Activated CD4-positive, CD25-positive, alpha-beta regulatory T cell treated with anti-CD3 and anti-CD28 coated beads, Interleukin-2, amount 50 U/mL, for 16 hours (primary cell): ENCODE measurements at regions not wholly inside any gene's neighbourhood (a gene's known extent, or its start where the extent isn't known, plus 50 kb on each side); places are given as distances from the start of the nearest gene placed in this dataset.
"Not testable (repeated sequence)": the region's sequence is repeated elsewhere in the genome, so short reads cannot be mapped to it uniquely, and the experiment has no call there.

ENCODE experiments used
- DNase-seq: peaks from one replicate; pipeline ENCODE4 v3.0.0-alpha.2; 2020; ENCODE audit warnings: low read depth, low spot score

DNA sequence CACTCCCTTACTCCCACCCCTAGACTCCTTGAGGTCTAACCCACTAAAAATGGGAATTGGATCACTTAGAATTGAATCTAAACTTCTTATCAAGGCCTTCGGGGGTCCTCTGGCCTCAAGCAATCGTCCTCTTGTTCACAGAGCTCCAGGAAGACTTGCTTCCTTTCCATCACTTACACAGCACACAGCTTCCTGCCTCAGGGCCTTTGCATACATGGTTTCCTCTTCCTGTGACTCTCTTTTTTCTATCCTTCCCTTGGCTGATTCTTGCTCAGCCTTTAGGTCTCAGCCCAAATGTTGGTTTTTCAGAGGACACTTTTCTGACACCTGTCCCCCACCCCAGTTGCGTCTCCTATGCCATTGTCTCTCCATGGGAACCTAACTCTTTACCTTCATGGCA, 50.0 kb upstream of the ALDH1B1 start:
- DNase-seq, result no peak

DNA sequence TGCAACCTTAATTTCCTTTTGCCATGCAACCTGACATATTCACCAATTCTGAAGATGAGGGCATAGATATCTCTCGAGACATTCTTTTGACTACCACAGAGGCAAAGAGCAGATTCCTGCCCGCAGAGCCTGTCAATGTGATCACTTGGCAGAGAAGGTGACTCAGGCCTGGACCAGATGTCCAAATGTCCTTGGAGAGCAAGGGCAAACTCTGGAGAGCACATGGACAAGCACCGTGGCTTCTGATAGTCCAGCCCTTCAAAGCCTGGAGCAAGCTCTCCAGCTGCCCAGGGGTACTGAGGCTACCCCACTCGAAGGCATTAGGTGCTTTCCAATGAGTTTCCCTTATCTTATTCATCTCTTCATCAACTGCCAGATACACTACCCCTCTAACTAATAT, 50.4 kb upstream of the ALDH1B1 start:
- no peak for DNase-seq

DNA sequence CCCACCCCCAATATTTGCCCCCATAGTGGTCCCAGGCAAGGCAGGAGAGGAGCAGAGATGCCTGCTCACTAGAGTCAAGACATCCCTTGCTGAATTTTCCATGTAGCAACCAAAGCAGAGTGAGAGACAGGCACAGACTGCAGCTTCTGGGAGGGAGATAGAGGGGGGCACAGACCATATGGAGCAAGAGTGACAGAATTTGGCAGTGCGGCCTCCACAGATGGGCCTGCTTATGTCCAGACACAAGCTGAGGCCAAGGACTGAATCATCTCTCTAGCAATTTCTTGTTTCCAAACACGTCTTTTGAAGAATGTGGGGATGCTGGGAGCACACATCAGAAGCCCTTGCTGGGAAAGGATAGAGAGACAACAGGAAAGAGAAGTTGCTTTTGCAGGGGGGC, 53.0 kb upstream of the ALDH1B1 start:
- no peak for DNase-seq

DNA sequence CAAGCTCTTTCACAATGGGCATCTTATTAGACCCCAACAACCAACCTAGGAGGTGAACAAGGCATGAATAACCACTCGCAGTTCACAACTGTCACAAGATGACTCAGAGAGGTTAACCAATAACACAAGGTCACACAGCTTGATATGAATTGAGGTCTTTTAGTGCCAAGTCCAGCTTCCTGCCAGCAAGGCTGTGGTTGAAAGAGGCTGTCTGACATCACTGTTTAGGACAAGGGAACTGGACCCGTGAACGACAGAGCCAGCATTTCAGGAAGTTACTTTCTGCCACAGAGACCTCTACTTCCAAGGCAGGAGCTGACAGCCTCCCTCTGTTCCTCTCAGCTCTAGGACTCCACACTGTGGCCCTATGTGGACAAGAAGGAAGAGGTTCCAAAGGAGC, 53.4 kb upstream of the ALDH1B1 start:
- DNase-seq, result no peak

DNA sequence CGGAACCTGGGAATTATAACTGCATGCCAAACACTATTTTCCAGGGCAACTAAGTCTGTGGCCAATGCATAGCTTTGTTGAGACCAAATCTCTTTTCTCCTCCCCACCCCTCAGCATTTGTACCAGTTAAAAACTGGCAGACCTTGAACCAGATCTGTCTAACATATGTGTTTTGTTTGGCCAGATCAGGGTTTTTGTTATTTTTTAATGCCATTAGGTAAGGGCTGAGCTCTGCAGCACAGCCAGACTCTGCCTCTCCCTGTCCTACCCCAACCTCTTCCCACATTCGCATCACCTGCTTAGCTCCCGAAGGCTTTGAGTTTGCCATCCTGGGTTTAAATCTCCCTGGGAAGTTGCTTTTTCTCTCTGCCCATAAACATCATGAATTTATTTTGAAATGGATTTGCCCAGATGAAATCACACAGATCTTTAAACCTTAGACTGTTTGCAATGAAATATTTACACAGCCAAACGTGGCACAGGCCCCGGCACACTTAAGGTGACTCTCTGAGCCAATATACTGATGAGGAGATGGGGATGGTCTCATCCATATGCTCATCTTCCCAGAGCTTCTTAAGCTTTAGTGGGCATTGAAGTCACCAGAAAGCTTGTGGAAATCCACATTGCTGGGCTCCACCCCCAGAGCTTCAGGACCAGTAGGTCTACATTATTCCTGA, 54.0 kb upstream of the ALDH1B1 start:
- DNase-seq, result no peak

DNA sequence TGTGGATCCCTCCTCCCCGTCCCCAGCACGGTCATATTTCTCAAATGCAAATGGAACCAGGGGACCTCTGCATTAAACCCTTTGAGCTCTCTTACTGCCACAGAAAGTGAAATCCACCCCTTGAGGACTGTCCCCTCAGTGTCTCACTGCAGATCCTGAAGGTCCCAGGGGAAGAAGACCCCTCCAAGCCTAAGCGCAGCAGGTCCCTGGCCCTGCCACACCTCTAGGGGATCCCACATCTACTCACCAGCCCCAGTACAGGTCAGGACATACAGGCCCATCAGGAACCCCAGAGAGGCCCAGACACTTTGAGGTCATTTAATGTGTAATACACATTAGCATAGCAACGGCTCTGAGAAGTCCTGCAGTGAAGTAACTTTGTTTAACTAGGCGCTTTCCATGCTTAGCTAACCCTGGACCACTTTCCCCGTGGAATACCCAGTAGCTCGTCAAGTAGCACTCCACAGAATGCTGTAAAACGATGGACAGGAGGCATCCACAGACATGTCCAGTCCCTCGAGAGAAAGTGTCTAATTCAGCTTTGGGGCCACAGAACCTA, 54.7 kb upstream of the ALDH1B1 start:
- no peak for DNase-seq

DNA sequence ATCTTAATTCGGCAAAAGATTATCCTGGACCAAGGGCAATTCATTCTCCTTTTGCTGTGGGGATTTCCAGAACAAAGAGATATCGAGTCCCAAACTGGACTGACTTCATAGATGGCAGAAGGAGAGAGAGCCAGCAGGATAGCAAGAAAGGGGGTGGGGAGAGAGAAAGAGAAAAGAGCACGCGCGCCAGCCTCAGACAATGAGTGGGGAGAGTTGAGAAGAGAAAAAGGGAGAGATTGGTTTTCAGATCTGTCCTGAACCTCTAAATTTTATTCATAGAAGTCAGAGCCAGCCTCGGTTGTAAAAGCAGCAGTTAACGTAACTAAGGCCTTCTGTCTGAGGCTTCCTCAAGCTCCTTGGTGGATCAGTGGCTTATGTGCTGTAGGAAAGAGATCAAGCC, 55.3 kb upstream of the ALDH1B1 start:
- DNase-seq, result no peak

DNA sequence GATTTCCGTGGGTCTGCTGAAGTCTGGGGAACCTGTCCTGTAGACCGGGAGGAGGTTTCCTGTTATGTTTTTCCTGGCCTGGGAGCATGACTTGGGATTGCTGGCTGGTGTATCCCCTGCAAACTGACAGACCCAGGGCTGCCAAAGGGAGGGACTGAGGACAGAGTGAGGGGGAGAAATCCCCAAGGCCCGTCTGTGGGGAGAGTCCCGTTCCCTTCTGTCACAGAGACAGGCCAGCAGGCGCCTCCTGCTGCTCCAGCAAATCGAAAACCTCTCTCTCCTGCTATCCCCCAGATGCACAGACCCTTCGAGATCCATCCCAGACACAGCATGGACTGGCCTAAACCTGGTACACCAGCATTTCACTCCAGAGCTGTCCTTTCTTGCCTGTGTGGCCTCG, 56.2 kb upstream of the ALDH1B1 start:
- DNase-seq, result no peak

DNA sequence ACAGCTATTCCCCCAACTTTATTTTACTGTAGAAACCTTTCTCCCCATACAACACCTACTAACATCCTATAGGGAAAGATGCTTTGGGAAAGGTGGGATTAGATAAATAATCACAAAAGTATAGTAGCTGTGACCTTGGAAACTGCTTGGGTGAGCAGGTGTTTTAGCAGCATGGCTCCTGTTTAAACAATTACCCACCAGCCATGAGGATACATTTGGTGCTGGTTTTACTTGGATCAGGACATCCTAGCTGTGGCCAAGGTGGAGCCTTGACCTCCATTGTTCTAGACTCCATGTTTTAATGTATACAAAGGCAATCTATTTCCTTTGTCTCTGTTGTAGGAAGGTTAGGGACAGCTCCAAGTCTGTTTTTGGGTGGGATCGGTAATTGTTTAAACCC, 56.8 kb upstream of the ALDH1B1 start:
- no peak for DNase-seq

DNA sequence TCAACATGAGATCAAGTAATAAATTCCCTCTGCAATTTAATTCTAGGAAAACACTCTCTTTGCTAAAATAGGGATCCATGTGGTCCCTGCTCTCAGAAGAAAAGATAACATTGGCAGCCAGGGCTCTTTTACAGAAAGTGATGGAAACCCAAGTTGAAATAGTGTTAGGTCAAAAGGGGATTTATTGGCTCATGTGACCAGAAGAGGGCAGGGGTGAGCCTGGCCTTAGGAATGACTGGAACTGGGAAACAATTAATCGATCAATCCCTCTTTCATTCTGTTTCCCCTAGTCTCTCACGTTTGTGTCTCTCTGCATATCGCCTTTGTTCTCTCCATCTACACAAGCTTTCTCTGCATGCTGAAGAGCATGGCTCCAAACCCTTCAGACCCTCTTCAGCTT, 58.3 kb upstream of the ALDH1B1 start:
- no peak for DNase-seq

DNA sequence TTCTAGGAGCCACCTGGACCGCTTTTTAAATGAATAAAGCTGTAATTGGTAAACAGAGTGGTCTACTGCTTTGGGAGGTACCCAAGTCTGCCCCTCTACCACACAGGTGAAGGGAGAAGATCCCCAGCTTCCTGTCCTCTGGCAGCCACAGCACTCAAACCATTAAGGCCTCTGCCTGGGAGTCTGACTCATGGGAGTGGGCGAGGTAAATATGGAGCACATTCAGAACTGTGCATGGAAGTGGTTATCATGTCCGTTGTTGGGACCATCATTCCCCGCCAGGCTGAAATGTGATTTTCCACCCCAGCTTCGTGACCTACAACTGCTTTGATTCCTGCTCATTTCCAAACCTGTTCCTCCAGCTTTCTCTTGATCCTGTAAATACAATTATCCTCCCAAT, 59.5 kb upstream of the ALDH1B1 start:
- no peak for DNase-seq

DNA sequence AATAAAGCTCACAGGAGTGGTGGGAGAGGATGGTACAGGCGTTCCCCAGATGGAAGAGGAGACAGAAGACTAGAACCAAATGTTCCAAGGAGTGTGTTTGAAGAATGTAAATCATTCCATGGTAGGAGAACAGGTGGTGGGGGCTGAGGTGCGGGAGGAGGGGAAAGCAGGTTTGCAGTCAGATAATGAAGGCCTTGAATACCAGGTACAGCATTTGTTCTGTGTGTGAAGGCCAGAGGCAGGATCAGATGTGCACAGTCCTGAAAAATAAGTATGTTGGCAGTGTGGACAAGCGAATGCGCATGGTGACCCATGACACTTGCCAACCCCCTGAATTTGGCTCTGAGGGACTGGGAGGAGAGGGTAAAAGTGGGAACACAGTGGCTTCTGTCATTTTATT, 59.9 kb upstream of the ALDH1B1 start:
- no peak for DNase-seq

DNA sequence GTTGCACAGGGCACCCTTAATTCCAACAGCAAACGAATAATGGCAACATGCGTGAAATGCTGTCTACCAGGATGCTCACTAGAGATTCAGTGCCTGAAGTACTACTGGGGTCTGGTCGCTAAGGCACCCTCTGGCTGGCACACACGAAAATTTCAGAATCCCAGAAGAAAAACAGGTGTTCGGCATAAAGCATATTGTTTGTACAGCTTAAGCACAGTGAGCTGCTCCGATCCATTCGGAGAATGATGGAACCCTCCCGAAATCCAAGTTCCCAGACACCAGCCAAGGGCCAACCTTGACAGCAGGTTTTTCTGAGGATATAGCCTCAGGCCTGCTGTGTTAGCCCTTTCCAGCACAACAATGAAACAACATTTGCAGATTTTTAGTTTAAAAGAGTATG, 61.4 kb upstream of the ALDH1B1 start:
- no peak for DNase-seq

DNA sequence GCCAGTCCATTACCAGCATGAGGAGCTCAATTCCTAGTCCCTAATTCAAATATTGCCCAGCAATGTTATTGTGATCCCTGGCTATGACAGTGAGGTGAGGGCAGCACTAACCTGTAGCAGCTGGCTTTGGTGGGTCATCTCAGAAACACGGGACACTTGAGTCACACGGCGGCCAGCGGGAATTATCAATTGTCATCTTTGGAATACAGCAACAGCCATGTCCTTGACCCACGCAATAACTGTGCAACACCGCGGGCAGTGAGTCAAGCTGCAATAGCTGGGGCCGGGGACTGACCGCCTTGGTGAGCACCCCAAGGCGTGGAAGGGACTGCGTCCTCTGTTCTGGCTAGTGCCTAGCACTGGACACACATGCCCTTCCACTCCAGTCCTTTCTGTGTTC, 62.5 kb upstream of the ALDH1B1 start:
- no peak for DNase-seq

DNA sequence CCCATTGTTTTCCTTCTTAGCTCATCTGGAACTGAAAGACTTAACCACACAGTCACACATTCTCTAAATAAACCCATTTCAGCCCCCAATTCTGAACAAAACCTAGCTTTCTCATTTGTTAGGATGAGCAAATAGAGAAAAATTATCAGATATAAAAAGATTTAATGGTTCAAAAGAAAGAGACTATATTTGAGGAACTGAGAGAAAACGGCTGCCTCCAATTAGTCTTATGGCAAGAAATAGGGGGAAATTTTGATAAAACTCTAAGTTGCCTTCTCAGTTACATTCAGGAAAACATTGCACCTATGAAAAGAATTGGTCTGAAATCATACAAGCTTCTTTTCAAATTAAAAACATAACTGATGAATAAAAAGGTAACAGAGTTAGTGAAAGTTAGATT, 63.7 kb upstream of the ALDH1B1 start:
- DNase-seq, result no peak

DNA sequence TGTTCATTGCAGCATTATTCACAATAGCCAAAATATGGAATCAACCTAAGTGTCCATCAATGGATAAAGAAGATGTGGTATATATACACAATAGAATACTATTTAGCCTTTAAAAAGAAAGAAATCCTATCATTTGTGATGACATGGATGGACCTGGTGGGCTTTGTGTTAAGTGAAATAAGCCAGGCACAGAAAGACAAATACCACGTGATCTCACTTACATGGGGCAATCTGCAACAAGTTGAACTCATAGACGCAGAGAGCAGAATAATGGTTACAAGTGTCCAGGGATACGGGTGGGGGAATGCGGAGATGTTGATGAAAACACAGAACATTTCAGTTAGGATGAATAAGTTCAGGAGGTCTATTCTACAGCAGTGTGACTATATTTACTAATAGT, 66.4 kb upstream of the ALDH1B1 start:
- DNase-seq, result no peak

DNA sequence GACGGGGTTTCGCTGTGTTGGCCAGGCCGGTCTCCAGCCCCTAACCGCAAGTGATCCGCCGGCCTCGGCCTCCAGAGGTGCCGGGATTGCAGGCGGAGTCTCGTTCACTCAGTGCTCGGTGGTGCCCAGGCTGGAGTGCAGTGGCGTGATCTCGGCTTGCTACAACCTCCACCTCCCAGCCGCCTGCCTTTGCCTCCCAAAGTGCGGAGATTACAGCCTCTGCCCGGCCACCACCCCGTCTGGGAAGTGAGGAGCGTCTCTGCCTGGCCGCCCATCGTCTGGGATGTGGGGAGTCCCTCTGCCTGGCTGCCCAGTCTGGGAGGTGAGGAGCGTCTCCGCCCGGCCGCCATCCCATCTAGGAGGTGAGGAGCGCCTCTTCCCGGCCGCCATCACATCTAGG, 68.3 kb upstream of the ALDH1B1 start:
- not testable (repeated sequence) for DNase-seq

DNA sequence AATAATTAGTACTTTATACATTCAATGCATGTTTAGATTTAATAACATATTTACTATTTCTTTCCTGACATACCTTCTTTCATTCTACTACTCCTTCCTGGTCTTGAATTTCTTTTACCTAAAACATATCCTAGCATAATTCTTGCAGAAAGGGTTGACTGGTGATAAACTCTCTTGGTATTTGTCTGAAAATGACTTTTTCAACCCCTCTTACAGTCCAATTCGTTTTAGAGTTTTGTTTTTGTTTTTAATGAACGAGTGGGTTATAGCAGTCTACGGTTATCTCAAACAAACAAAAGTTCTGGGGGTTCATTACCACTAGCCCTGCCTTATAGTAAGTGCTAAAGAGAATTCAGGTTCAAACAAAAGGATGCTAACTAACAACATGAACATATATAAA, 69.6 kb upstream of the ALDH1B1 start:
- no peak for DNase-seq

DNA sequence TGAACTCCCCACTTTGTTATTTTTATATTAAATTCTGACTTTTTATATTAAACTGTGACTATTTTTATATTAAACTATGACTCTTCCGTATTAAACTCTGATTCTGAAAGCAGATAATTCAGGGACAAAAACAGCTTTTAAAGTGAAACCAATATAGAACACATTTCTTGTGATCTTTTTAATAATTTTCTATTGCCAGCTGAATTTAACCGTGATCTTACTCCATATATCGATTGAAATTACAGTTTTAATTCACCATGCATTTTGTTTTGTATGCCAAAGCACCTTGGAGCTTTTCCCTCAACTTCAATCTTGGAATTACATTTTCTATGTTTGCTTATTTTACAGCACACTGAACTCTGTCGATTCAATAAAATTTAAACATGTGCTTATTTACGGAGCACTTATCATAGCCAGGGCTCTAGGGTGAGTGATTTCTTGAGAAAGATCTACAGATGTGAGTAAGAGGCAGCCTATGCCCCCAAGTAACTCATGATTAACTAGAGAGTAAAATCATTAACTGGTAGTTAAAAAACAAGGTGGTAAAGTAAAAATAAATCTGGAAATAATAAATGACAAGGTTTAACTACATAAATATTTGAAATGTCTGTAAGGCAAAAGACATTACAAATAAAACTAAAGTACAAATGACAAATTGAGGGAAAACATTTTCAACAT, 72.9 kb upstream of the ALDH1B1 start:
- no peak for DNase-seq

DNA sequence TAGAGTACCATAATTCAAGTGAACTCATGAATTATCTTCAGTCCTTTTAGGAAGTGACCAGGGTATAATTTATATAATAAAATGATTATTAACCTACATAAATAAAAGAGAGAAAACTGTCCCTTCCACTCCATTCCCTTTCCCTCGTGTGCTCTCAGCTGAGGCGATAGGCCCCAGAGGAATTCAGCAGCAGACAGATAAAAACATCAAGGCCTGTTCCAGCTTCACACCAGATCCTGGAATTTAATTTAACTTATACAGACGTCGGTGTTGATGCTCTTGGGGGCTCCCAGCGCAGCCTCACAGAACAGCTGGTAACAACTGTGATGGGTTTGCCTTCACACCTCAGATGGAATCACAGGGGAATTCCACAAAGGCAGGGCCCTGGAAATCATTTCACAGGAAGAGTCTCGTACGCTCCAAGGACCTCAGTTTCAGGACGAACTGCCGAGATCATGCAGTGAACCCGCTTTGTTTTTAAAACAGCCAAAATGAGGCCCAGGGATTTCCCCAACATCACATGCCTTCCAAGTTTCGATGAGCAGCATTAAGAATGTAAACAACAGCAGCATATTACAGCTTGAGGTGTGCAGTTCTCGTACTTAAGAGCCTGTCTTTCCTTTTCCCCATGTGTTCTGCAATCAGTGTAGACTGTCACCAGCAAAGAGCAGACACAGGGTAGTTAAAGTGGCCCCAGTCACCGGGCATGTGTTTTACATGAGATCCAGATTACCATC, 73.6 kb upstream of the ALDH1B1 start:
- no peak for DNase-seq

DNA sequence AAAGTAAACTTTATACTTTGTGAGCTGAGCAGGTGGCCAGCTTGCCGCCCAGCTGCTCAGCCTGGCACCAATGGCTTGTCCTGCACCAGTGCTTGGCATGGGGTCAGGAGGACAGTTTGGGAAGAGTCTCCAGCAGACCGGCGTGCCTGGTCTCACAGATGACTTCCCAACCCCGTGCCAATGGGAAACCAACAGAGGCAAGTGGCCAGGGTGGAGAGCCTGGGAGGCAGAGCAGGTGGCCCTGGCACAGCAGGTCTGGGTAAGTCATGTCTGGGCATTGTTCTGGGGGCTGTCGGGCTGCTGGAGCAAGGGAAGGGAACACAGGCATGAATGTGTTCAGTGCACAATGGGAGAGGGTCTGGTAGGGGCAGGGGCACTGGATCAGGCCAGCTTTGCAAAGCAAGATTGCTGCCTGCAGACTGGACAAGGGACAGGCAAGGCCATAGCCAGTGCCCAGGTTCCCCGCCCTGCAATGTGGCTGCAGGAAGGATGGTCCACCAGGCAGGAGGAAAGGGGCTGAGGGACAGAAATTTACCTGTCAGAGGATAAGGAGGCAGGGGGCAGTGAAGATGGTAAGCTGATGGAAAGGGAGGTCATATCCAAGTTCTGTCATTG, 76.2 kb upstream of the ALDH1B1 start:
- DNase-seq, result no peak

DNA sequence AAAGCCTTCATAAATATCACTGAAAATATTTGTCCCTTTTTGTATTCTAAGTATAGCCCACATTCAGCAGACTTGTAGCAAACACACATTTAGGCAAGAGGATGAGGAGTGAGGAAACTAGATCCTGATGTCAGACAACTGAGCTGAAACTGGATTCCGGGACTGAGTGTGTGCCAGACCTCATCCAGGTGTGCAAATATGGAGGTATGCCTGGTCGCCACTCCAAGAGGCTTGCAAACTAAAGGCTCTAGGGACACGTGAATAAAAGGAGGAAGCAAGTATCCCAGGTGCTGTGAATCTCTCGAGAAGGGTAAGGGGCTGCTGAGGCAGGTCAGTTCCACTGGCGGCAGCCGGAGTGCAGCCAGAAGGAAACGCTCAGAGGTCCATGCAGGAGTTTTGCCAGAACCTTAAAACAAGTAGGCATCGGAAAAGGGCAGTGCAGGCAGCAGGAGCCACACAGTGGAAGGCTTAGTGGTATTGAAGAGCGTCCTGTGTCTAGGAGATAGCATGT, 77.4 kb upstream of the ALDH1B1 start:
- DNase-seq, result no peak
